AG10803 (cell line): ENCODE measurements at regions not wholly inside any gene's neighbourhood (a gene's known extent, or its start where the extent isn't known, plus 50 kb on each side); places are given as distances from the start of the nearest gene placed in this dataset.

Experiments used
- DNase-seq: peaks from one replicate; pipeline ENCODE4 v3.0.0; 2010; ENCODE audit warnings: low read depth
- H3K4me3 ChIP-seq: 2 replicates; pipeline ENCODE4 v1.5.1; 2011; ENCODE audit warnings: mild to moderate bottlenecking, low read length, control low read depth
- CTCF ChIP-seq: conservative IDR thresholded peaks from 2 replicates; pipeline ENCODE4 v1.5.1; 2011; ENCODE audit warnings: mild to moderate bottlenecking, low read length, control low read depth, inconsistent platforms

- TF ChIP-seq CTCF: no peak
- no peak overlapping the region for H3K4me3 ChIP-seq
- no peak for DNase-seq
Measured at GRCh38 chr7:53690411-53690810, 655.0 kb downstream of the POM121L12 start.

GRCh38 chr7:53697913-53698312 is 662.5 kb downstream of the POM121L12 start:
- TF ChIP-seq CTCF: no peak
- no peak overlapping the region for H3K4me3 ChIP-seq
- no peak for DNase-seq

DNA sequence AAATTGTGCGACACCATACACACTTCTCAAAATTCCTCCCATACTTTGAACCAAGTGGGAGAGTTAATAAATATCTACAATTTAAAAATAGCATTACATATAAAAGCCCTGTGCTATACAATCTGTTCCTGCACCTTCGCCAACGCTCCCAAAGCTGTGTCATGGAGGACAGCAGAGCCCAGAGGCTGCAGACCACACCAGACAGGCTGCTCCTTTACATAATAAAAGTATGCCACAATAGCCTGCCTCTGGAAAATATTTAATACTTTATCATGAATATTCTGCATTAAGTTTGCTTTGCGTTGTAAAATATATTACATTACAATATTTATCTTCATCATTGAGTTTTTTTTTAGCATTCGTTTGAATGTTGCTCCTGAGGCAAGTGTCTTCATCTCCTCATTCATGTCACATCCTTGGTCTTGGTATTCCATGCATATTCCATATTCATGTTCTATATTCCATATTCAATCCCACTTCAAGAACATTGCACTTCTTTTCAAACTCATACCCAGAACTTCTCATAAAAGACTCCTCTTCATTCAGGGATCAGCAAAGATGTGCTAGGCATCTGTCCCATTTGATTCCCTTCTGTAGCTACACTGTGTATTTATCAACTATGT is 663.9 kb downstream of the POM121L12 start:
- H3K4me3 ChIP-seq: no peak overlapping the region
- no peak for DNase-seq
- TF ChIP-seq CTCF: no peak

GRCh38 chr7:53719122-53719521 is 683.7 kb downstream of the POM121L12 start:
- TF ChIP-seq CTCF: no peak
- no peak for DNase-seq

DNA sequence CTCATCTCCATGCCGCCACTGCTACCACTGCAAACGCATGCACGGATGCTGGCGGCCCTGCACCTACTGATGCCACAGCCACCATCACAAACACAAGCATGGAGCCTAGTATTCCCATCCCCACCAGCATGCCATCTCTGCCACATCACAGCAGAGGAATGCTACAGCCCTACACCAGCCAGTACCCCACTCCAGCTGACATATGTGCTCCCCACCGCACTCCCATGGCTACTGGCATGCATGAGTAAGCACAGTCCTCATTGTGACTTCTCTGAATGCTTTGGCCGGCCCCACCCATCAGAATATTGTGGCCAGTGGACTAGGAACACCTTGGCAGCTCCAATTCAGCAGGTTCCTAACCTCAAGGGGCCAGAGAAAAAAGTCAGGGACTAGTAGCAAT is 705.5 kb downstream of the POM121L12 start:
- TF ChIP-seq CTCF: no peak
- no peak overlapping the region for H3K4me3 ChIP-seq
- DNase-seq: no peak

More at GRCh38 chr7:53719122-53719521, 683.7 kb downstream of the POM121L12 start:
- H3K4me3 ChIP-seq: no peak overlapping the region

- no peak overlapping the region for H3K4me3 ChIP-seq
- TF ChIP-seq CTCF: no peak
- no peak for DNase-seq
Measured at GRCh38 chr7:53743697-53744402, 708.4 kb downstream of the POM121L12 start.

GRCh38 chr7:53744403-53744760 is 708.9 kb downstream of the POM121L12 start:
- no peak for TF ChIP-seq CTCF
- DNase-seq: no peak
- no peak overlapping the region for H3K4me3 ChIP-seq
